T47D (cell line): ENCODE measurements at regions not wholly inside any gene's neighbourhood (a gene's known extent, or its start where the extent isn't known, plus 50 kb on each side); places are given as distances from the start of the nearest gene placed in this dataset.
"Not testable (repeated sequence)": the region's sequence is repeated elsewhere in the genome, so short reads cannot be mapped to it uniquely, and the experiment has no call there.

Source experiments
- DNase-seq, 2 experiments: peaks; one replicate each; pipeline versions ENCODE4 v3.0.0 to v3.0.0-alpha.2; 2011 to 2012; ENCODE audit warnings: low read depth in 1 of 2, low spot score in 1 of 2
- JUND ChIP-seq: IDR thresholded peaks from 2 replicates; pipeline ENCODE4 v1.6.1; 2012; ENCODE audit warnings: low read depth
- in situ Hi-C: cut with HindIII; loops from 2 replicates; pipeline ENCODE4 v1.10.0; 2016; ENCODE audit warnings: low sequenced_read_pairs, low pct_unique_long_range_greater_than_20kb

- DNase-seq: no peak
- no peak for TF ChIP-seq JUND
- in situ Hi-C loops: no loop called here
Measured at GRCh38 chr1:157302199-157302497, 164.0 kb upstream of the ETV3 start.

DNA sequence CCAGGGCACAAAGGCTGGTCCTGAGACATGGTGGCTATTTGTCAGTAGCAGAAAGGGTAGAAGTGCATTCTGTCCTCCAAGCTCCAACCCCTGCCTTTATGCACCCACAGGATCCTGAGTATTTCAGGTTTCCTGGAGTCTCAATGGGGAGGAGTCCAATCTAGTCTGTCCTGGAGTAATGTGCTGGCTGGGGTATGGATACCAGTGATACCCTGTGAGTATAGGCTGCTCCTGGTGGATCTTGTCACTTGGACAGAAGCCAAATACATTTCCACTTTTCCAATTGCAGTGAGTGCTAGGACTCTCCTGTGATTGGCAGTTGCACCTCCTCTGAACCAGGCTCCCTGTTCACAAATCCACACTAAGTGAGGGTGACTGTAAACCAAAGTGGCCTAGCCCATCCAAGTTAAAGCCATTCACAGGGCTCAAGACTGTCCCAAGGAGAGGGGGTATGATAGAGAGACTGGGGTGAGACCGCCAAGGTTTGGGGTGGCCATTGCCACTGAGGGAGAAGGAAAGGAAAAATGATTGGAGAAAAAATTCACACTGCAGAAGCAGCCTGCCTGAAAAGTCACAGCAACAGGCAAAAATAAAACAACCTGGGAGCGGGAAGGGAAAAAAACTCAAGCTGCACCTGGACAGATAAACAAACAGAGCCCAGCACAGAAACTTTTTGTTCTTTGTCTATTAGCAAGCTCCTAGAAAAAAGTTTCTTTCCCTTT lies 163.4 kb upstream of the ETV3 start:
- in situ Hi-C loops: no loop called here
- no peak for TF ChIP-seq JUND

GRCh38 chr1:157294387-157295145 lies 156.4 kb upstream of the ETV3 start:
- DNase-seq, in situ Hi-C loops: not testable (repeated sequence)

More for the DNA sequence above, 163.4 kb upstream of the ETV3 start:
- no peak for DNase-seq

DNA sequence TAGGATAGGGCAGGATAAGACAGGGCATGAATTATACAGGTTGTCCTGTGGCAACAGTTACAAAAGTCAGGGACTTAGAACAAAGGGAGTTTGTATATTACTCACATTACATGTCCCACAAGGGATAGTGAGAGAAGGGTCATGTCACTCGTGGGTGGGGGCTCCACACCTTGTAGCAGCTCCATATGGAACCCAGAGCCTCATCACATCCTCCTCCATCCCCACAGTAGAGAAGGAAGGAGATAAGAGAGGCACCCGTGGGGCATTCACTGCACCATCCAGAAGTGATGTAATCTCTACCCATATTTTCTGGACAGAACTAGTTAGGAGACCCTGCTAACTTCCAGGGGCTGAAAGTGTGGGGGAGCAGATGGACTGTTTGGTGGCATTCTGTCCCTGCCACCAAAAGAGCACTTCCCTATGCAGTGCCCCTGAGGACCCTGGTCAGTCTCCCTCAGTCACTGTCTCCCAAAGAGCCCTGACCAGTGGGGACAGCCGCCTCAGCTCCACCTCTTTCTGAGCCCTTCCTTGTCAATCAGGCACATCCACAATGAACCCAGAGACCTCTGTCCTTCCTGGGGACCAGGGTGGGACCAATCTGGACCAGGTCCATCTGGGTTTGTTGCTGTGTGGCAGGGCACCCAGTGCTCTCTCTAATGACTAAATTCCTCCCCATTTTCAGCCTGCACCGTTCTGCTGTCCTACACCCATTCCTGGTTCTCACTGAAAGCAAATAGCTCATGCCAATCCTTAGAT lies 154.8 kb upstream of the ETV3 start:
- no peak for TF ChIP-seq JUND
- no peak for DNase-seq
- in situ Hi-C loops: no loop called here

GRCh38 chr1:157292302-157292701 lies 154.1 kb upstream of the ETV3 start:
- in situ Hi-C loops: no loop called here
- TF ChIP-seq JUND: no peak
- DNase-seq: no peak

DNA sequence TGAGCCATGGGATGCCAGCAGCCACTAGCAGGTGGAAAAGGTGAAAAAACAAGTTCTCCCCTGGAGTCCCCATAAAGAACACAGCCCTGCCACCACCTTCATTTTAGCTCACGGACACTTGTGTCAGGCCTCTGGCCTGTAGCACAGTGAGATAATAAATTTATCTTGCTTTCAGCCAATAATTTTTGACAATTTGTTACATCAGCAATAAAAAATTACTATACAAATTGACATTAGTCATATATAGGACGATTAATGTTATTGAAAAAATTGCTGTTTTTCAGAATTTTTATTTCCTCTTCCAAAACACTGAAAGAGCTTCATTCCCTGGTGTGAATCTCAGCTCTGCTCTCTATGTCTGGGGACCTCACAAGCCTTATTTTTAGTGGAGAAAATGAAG lies 152.9 kb upstream of the ETV3 start:
- in situ Hi-C loops: no loop called here
- no peak for DNase-seq
- no peak for TF ChIP-seq JUND

- no peak for DNase-seq
- in situ Hi-C loops: no loop called here
- TF ChIP-seq JUND: no peak
Measured at GRCh38 chr1:157289424-157290105, 151.4 kb upstream of the ETV3 start.

GRCh38 chr1:157288996-157289395 lies 150.8 kb upstream of the ETV3 start:
- no peak for DNase-seq
- in situ Hi-C loops: no loop called here

DNA sequence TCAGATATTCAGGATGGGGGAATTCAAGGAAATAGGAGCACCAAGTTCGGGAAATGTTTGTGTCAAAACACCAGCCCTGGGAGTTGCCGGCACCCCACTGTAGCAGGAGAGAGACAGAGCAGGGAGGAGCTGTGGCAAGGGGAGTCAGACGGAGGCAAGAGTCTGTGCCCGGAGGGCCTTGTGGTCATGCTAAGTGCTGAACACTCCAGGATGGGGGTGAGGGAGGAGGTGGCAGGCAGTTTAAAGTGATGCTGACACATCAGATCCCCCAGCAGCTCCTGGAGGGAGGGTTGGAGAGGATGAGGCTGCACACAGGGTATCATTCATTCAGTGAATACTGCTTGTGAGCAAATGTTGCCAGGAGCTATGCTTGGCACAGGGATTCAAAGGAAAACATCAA lies 150.3 kb upstream of the ETV3 start:
- DNase-seq: no peak
- in situ Hi-C loops: no loop called here
- TF ChIP-seq JUND: no peak

More at GRCh38 chr1:157288996-157289395, 150.8 kb upstream of the ETV3 start:
- no peak for TF ChIP-seq JUND

DNA sequence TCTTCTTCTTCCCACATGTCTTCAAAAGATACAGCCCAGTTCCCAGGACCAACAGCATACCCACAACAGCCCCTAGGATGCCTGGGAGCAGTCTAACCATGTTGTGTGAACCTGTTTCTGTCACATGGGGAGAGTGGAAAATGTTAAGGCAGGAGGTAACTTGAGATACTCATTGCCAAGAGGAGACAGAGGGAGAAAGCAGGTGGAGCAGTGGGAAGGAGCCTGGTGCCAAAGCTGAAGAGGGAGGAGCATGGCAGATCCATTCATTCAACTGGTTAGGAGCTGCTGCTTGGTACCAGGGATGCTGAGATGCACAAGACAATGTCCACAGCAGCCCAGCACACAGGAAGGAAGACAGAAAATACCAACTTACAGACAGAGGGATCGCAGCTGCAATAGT lies 149.8 kb upstream of the ETV3 start:
- no peak for TF ChIP-seq JUND
- in situ Hi-C loops: no loop called here
- DNase-seq: no peak

DNA sequence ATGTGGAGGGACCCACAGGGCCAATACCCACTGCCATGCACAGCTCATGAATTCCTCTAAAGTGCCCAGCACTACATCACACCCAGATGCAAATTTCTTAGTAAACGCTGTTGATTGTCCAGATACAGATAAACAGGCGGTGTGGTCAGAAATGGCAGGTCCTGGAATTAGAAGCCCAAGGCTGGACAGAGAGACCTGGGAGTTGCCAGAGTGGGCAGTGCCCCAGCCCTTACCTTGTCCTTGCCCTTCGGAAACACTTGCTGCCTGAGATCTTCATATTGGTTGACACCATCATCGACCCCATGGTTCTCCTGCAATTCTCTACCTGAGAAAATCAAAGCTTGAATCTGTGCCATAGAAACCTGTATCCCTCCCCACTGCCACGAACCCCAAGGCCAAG lies 149.3 kb upstream of the ETV3 start:
- no peak for DNase-seq
- in situ Hi-C loops: no loop called here
- TF ChIP-seq JUND: no peak

- TF ChIP-seq JUND: no peak
- in situ Hi-C loops: no loop called here
- DNase-seq: no peak
Measured at GRCh38 chr1:157286646-157287420, 148.6 kb upstream of the ETV3 start.
